Stimulated activated CD4-positive, alpha-beta T cell treated with anti-CD3 and anti-CD28 coated beads, Interleukin-1b, Interleukin-23, amount 100 ng/mL, for 24 hours (primary cell): ENCODE measurements at regions not wholly inside any gene's neighbourhood (a gene's known extent, or its start where the extent isn't known, plus 50 kb on each side); places are given as distances from the start of the nearest gene placed in this dataset.
"Not testable (repeated sequence)": the region's sequence is repeated elsewhere in the genome, so short reads cannot be mapped to it uniquely, and the experiment has no call there.

Experiments
- DNase-seq, 4 experiments: peaks; one replicate each; pipeline ENCODE4 v3.0.0-alpha.2; 2020; ENCODE audit warnings: low read depth in 4 of 4, low spot score in 1 of 4

- no peak for DNase-seq
Observed at GRCh38 chr14:89743828-89744227, 210.7 kb downstream of the EFCAB11 start.

GRCh38 chr14:89740241-89740640 is 214.3 kb downstream of the EFCAB11 start:
- DNase-seq = no peak

GRCh38 chr14:89736881-89737280 is 217.6 kb downstream of the EFCAB11 start:
- no peak for DNase-seq

GRCh38 chr14:89731396-89731933 is 223.1 kb downstream of the EFCAB11 start:
- no peak for DNase-seq

GRCh38 chr14:89730687-89731086 is 223.8 kb downstream of the EFCAB11 start:
- DNase-seq = no peak

- no peak for DNase-seq
Observed at GRCh38 chr14:89728964-89729363, 225.6 kb downstream of the EFCAB11 start.

GRCh38 chr14:89726226-89726625 is 228.3 kb downstream of the EFCAB11 start:
- DNase-seq = not testable (repeated sequence)

- no peak for DNase-seq
Observed at GRCh38 chr14:89724628-89724960, 229.9 kb downstream of the EFCAB11 start.

GRCh38 chr14:89723930-89724627 is 230.5 kb downstream of the EFCAB11 start:
- DNase-seq = no peak

- DNase-seq = no peak
Observed at GRCh38 chr14:89721956-89722355, 232.6 kb downstream of the EFCAB11 start.

GRCh38 chr14:89720741-89721729 is 233.5 kb downstream of the EFCAB11 start:
- DNase-seq = peak in 1 of 4 experiments; percentile 21

GRCh38 chr14:89720076-89720687 is 234.3 kb downstream of the EFCAB11 start:
- DNase-seq = no peak

- DNase-seq = no peak
Observed at GRCh38 chr14:89719366-89720075, 235.0 kb downstream of the EFCAB11 start.

- DNase-seq = no peak
Observed at GRCh38 chr14:89708982-89709625, 245.4 kb downstream of the EFCAB11 start.

- no peak for DNase-seq
Observed at GRCh38 chr14:89707086-89707485, 247.4 kb downstream of the EFCAB11 start.

- DNase-seq = no peak
Observed at GRCh38 chr14:89702876-89703200, 251.7 kb downstream of the EFCAB11 start.

GRCh38 chr14:89702073-89702875 is 252.3 kb downstream of the EFCAB11 start:
- no peak for DNase-seq

GRCh38 chr14:89701211-89702043 is 253.1 kb downstream of the EFCAB11 start:
- DNase-seq = peak; percentile 57 to 83 (median 74)

GRCh38 chr14:89700801-89701200 is 253.7 kb downstream of the EFCAB11 start:
- no peak for DNase-seq
